ENCODE measurements at regions not wholly inside any gene's neighbourhood (a gene's known extent, or its start where the extent isn't known, plus 50 kb on each side); places are given as distances from the start of the nearest gene placed in this dataset.

- DNase-seq (ENCODE audit: low spot score) (no peak), ATAC-seq (ENCODE audit: insufficient number of reproducible peaks, low FRiP score, low read depth) (peak; percentile 27)
- no peak for TF ChIP-seq CTCF (IDR thresholded peaks at IDR 0.05)
- peak overlapping the region; percentile 32 to 41 for H3K27ac ChIP-seq
- peaks cover 0 to 70% of the 10 kb centered on the region in 2 donors for H3K4me1 ChIP-seq (ENCODE audit: control insufficient read depth in 1 of 2, low read depth in 2 of 2)
- no peaks in the 10 kb centered on the region for H3K36me3 ChIP-seq
- H3K9me3 ChIP-seq: no peaks in the 10 kb centered on the region
- no peaks in the 10 kb centered on the region for H3K27me3 ChIP-seq (replicated peaks; ENCODE audit: insufficient read depth)
- no peak overlapping the region for H3K4me3 ChIP-seq
Measured at GRCh38 chr3:53994986-53995603, 103.4 kb upstream of the SELENOK start.

- DNase-seq (ENCODE audit: low spot score) (no peak), ATAC-seq (ENCODE audit: insufficient number of reproducible peaks, low FRiP score, low read depth) (no peak)
- TF ChIP-seq CTCF (IDR thresholded peaks at IDR 0.05): no peak
- no peaks in the 10 kb centered on the region for H3K9me3 ChIP-seq
- H3K36me3 ChIP-seq: no peaks in the 10 kb centered on the region
- H3K27me3 ChIP-seq (replicated peaks; ENCODE audit: insufficient read depth): no peaks in the 10 kb centered on the region
- peaks cover 0 to 40% of the 10 kb centered on the region in 2 donors for H3K4me1 ChIP-seq (ENCODE audit: control insufficient read depth in 1 of 2, low read depth in 2 of 2)
- H3K4me3 ChIP-seq: no peak overlapping the region
- H3K27ac ChIP-seq: no peak overlapping the region
Measured at GRCh38 chr3:53991240-53991639, 99.6 kb upstream of the SELENOK start.

- Histone ChIP-seq H3K36me3 (no peaks in the 10 kb centered on the region), H3K4me3 (no peak overlapping the region), H3K9me3 (no peaks in the 10 kb centered on the region), H3K27me3 (replicated peaks; ENCODE audit: insufficient read depth) (no peaks in the 10 kb centered on the region), H3K4me1 (ENCODE audit: control insufficient read depth in 1 of 2, low read depth in 2 of 2) (peaks cover 0 to 27% of the 10 kb centered on the region in 2 donors), H3K27ac (no peak overlapping the region)
- no peak for TF ChIP-seq CTCF (IDR thresholded peaks at IDR 0.05)
- ATAC-seq (ENCODE audit: insufficient number of reproducible peaks, low FRiP score, low read depth) (no peak), DNase-seq (ENCODE audit: low spot score) (no peak)
Measured at GRCh38 chr3:53989946-53990345, 98.3 kb upstream of the SELENOK start.

GRCh38 chr3:53989451-53989850, 97.8 kb upstream of the SELENOK start:
- H3K9me3 ChIP-seq: no peaks in the 10 kb centered on the region
- H3K27me3 ChIP-seq (replicated peaks; ENCODE audit: insufficient read depth): no peaks in the 10 kb centered on the region
- H3K4me1 ChIP-seq (ENCODE audit: control insufficient read depth in 1 of 2, low read depth in 2 of 2): peaks cover 0 to 22% of the 10 kb centered on the region in 2 donors
- TF ChIP-seq CTCF (IDR thresholded peaks at IDR 0.05): no peak
- no peak for DNase-seq (ENCODE audit: low spot score)
- no peaks in the 10 kb centered on the region for H3K36me3 ChIP-seq
- H3K27ac ChIP-seq: no peak overlapping the region
- ATAC-seq (ENCODE audit: insufficient number of reproducible peaks, low FRiP score, low read depth): no peak
- H3K4me3 ChIP-seq: no peak overlapping the region

- ATAC-seq (ENCODE audit: insufficient number of reproducible peaks, low FRiP score, low read depth) (no peak), DNase-seq (ENCODE audit: low spot score) (no peak)
- no peak for TF ChIP-seq CTCF (IDR thresholded peaks at IDR 0.05)
- Histone ChIP-seq H3K27ac (no peak overlapping the region), H3K36me3 (no peaks in the 10 kb centered on the region), H3K27me3 (replicated peaks; ENCODE audit: insufficient read depth) (no peaks in the 10 kb centered on the region), H3K9me3 (peaks cover 4% of the 10 kb centered on the region), H3K4me3 (no peak overlapping the region), H3K4me1 (ENCODE audit: control insufficient read depth in 1 of 2, low read depth in 2 of 2) (no peaks in the 10 kb centered on the region)
Measured at GRCh38 chr3:53978386-53978785, 86.7 kb upstream of the SELENOK start.
